ENCODE measurements at regions not wholly inside any gene's neighbourhood (a gene's known extent, or its start where the extent isn't known, plus 50 kb on each side); places are given as distances from the start of the nearest gene placed in this dataset.

GRCh38 chr5:164341056-164341619 lies 835.7 kb downstream of the MAT2B start:
- TF ChIP-seq GATA1 (IDR thresholded peaks at IDR 0.05; ENCODE audit: low read depth, low read length) = no peak
- no peak for TF ChIP-seq POLR2A (IDR thresholded peaks at IDR 0.05; ENCODE audit: low read length)

GRCh38 chr5:164345173-164345849 lies 839.9 kb downstream of the MAT2B start:
- DNase-seq = peak in 1 of 2 experiments; percentile 19
- TF ChIP-seq GATA1 (IDR thresholded peaks at IDR 0.05; ENCODE audit: low read depth, low read length) (no peak), POLR2A (IDR thresholded peaks at IDR 0.05; ENCODE audit: low read length) (no peak)

More at GRCh38 chr5:164341056-164341619, 835.7 kb downstream of the MAT2B start:
- DNase-seq = peak in 1 of 2 experiments; percentile 5

- no peak for TF ChIP-seq GATA1 (IDR thresholded peaks at IDR 0.05; ENCODE audit: low read depth, low read length)
- TF ChIP-seq POLR2A (IDR thresholded peaks at IDR 0.05; ENCODE audit: low read length) = no peak
- DNase-seq = peak; percentile 73 to 92
Measured at GRCh38 chr5:164345853-164346252, 840.4 kb downstream of the MAT2B start.

- TF ChIP-seq GATA1 (IDR thresholded peaks at IDR 0.05; ENCODE audit: low read depth, low read length) = no peak
- TF ChIP-seq POLR2A (IDR thresholded peaks at IDR 0.05; ENCODE audit: low read length) = no peak
Measured at GRCh38 chr5:164346785-164347630, 841.6 kb downstream of the MAT2B start.

GRCh38 chr5:164350236-164350635 lies 844.8 kb downstream of the MAT2B start:
- no peak for DNase-seq
- no peak for TF ChIP-seq GATA1 (IDR thresholded peaks at IDR 0.05; ENCODE audit: low read depth, low read length)
- TF ChIP-seq POLR2A (IDR thresholded peaks at IDR 0.05; ENCODE audit: low read length) = no peak

More at GRCh38 chr5:164346785-164347630, 841.6 kb downstream of the MAT2B start:
- DNase-seq = peak; percentile 51 to 57

GRCh38 chr5:164351245-164351834 lies 845.9 kb downstream of the MAT2B start:
- TF ChIP-seq POLR2A (IDR thresholded peaks at IDR 0.05; ENCODE audit: low read length) (no peak), GATA1 (IDR thresholded peaks at IDR 0.05; ENCODE audit: low read depth, low read length) (no peak)
- DNase-seq = no peak

GRCh38 chr5:164352695-164353094 lies 847.3 kb downstream of the MAT2B start:
- TF ChIP-seq POLR2A (IDR thresholded peaks at IDR 0.05; ENCODE audit: low read length) = no peak
- DNase-seq = no peak

GRCh38 chr5:164353155-164353554 lies 847.7 kb downstream of the MAT2B start:
- TF ChIP-seq POLR2A (IDR thresholded peaks at IDR 0.05; ENCODE audit: low read length) (no peak), GATA1 (IDR thresholded peaks at IDR 0.05; ENCODE audit: low read depth, low read length) (no peak)
- DNase-seq = peak in 1 of 2 experiments; percentile 15

GRCh38 chr5:164354139-164354751 lies 848.8 kb downstream of the MAT2B start:
- TF ChIP-seq GATA1 (IDR thresholded peaks at IDR 0.05; ENCODE audit: low read depth, low read length) (no peak), POLR2A (IDR thresholded peaks at IDR 0.05; ENCODE audit: low read length) (no peak)

GRCh38 chr5:164355267-164355830 lies 849.9 kb downstream of the MAT2B start:
- TF ChIP-seq GATA1 (IDR thresholded peaks at IDR 0.05; ENCODE audit: low read depth, low read length) (no peak), POLR2A (IDR thresholded peaks at IDR 0.05; ENCODE audit: low read length) (no peak)
- peak in 1 of 2 experiments; percentile 37 for DNase-seq

More at GRCh38 chr5:164354139-164354751, 848.8 kb downstream of the MAT2B start:
- no peak for DNase-seq

- TF ChIP-seq POLR2A (IDR thresholded peaks at IDR 0.05; ENCODE audit: low read length) (no peak), GATA1 (IDR thresholded peaks at IDR 0.05; ENCODE audit: low read depth, low read length) (no peak)
- DNase-seq = peak; percentile 12 to 26
Measured at GRCh38 chr5:164356790-164357189, 851.4 kb downstream of the MAT2B start.

GRCh38 chr5:164357395-164358033 lies 852.1 kb downstream of the MAT2B start:
- peak; percentile 16 to 33 for DNase-seq
- TF ChIP-seq POLR2A (IDR thresholded peaks at IDR 0.05; ENCODE audit: low read length) (no peak), GATA1 (IDR thresholded peaks at IDR 0.05; ENCODE audit: low read depth, low read length) (no peak)
